NCI-H1417 (cell line): ENCODE measurements at regions not wholly inside any gene's neighbourhood (a gene's known extent, or its start where the extent isn't known, plus 50 kb on each side); places are given as distances from the start of the nearest gene placed in this dataset.
"Not testable (repeated sequence)": the region's sequence is repeated elsewhere in the genome, so short reads cannot be mapped to it uniquely, and the experiment has no call there.

ENCODE experiments used
- DNase-seq, 3 experiments: peaks; one replicate each; lab custom pipeline; 2025; lab: John Stamatoyannopoulos, UW

DNA sequence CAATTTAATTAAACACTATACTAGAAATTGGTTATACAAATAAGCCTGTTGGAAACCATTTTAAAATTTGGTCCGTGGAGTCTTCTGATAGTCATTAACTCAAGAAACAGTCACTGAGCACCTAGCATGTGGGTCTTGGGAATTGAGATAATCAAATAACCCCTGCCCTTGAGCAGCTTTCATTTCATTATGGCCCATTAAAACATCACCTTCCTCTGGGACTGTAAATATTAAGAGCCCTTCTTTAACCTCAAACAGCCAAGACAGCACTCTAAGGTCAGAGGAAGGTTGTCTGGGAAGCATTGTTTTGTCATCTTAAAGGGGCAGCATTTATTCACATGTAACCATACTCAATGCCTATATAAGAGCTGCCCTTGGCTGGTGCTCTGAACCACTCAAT lies 610.3 kb upstream of the USP24 start:
- DNase-seq, result no peak

DNA sequence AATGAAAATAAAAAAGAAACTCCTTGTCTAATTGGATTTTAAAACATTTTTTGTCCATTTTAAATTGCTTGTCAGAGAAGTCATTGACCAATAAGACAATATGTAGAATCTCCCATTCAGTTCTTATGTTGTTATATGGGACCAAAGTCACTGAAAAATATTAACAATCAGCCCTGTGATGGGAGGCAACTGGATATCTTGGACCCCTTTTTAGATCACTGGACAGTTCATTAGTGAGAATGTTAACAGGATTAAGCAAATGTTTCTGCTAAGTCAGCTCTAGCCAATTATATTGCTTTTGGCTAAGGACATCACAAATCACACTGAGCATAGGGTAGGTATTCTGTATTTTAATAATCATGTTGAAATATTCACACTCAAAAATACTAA lies 609.1 kb upstream of the USP24 start:
- DNase-seq, result no peak

DNA sequence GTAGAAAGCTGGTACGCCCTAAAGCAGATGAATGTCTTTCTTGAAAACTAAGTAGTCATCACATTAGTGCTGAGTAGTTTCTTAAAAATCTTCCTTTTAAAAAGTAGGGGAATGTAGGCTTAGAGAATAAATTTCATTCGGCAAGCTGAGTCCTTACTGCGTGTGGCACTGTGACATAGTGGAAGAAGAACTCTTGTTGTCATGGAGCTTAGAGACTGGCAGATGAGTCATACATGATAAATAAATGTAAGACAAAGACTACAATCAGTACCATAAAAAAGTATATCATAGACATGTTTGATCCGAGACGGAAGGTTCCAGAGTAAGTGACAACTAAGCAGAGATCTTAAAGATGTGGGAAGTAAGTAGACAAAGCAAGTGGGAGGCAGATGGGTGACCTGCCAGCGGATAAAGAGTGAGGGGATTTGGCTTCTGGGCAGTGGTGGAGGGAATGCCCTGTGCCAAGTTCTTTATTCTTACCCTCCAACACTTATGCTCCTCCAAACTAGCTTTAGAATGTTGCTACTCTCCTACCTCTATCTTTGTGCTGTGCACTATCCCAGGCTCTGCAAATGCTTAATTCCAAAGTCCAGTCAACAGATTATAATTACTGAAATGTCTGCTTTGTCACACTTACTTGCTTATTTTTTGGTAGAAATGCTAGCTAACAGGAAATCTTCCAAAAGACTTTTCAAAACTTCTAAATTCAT lies 608.5 kb upstream of the USP24 start:
- DNase-seq, result no peak

DNA sequence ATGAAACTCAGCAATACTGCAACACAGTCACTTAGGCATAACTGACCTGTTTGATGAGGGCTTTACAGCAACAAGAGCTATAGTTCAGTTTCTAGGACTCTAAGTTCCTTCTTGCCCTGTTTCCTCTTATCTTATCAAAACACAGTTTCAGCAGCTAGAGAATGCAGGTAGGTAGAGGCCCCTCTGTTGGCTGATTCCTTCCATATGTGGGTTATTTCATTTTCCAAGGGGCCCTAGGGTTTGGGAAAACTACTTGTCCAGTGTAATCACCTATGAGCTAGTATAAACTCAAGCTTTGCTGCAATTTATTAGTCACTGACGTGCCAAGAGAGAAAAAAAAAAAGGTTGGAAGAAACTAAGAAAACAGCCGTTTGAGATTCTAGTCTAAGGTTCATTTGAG lies 607.7 kb upstream of the USP24 start:
- no peak for DNase-seq

DNA sequence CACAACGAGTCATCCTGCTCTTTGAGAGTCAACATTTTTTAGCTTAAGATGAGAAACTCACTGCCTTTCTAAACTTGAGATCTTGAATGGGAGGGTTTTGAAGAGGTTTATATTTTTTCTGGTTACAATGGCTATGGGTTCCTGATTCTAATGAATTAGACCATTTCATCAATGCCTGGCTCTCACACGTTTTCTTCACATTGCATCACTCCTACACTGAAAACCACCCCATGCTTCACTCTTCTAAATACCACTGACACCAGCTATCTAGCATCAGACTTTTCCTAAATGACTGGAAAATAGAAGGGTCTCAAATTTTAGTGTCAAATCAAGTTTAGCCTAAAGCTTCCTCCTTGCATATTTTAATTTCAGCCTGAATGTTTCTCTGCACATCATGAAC lies 606.1 kb upstream of the USP24 start:
- no peak for DNase-seq

DNA sequence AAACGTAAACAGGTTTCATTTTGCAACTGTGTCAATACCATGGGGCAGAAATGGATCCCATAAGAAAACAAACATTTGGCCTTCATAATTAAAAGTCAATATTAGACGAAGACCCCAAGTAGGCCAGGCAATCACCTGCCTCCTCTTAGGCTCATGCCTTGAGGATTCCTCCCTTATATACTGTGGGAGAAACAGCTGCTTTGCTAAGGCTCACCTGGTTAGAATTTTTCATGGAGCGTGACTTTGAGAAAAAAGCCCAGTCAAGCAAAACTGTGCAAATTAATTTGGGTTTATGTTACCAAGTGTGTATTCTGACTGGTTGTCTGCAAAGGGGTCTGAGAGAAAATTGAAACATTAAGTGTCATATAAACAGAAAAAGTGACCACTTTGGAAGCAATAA lies 605.3 kb upstream of the USP24 start:
- DNase-seq, result peak; percentile 17 to 88 (median 78)

DNA sequence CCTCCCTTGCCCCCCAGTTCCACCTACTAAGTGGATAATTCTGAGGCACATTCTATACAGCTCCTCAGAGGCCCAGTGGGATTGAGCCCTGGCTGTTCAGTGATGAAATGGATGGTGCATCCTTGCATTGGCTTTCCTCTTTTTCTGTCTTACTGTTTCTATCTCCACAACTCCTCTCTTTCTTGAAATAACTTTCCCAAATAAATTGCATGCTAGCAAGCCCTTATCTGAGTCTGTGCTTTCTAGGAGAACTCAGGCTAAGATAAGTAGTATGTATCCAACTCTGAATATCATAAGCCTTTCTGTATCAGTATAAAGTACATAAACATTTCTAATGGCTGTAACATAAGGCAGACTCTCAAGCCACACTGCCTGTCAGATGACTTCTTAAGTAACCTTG lies 603.8 kb upstream of the USP24 start:
- no peak for DNase-seq

DNA sequence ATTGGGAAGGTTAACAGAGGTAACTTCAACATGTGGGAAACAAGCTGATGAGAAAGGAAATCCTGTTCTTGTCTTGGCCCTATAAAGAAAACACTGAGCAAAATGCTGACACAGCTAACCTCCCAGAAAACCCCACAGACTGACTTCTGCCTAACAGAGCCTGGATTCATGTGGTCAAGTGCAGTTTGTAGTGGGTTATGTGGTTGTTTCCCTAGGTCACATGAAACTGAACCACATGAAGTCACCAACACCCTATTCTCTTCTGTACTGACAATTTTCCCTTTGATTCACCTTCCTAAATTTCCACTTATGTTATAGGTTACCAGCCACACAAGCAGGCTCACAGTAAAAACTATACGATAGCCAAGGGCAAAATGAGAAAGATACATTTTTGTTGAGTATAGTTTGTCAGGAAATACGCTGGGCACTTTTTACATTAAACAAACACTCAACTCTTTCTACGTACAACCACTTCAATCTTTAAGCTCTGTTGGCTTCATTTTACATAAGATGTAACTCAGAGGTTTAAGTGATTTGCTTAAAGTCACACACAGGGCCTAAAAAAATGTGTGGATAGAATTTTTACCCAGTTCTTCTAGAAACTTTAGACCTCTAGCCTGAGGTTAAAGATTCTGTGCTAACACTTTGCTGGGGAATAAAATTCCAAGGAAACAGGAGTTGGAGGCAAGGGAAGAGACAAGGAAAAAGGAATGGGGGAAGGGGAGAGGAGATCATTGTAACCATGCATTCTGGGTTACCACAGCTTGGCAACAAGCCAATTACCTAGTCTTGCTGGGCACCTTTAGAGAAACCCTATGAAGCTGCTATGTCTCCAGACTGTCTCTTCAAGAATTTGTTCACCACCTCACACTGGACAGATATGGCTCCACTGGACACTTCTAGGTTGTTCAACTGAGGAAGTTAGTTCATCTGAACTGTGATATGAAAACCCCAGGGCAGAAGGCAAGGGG lies 601.6 kb upstream of the USP24 start:
- peak in 2 of 3 experiments; percentile 27 to 83 for DNase-seq

DNA sequence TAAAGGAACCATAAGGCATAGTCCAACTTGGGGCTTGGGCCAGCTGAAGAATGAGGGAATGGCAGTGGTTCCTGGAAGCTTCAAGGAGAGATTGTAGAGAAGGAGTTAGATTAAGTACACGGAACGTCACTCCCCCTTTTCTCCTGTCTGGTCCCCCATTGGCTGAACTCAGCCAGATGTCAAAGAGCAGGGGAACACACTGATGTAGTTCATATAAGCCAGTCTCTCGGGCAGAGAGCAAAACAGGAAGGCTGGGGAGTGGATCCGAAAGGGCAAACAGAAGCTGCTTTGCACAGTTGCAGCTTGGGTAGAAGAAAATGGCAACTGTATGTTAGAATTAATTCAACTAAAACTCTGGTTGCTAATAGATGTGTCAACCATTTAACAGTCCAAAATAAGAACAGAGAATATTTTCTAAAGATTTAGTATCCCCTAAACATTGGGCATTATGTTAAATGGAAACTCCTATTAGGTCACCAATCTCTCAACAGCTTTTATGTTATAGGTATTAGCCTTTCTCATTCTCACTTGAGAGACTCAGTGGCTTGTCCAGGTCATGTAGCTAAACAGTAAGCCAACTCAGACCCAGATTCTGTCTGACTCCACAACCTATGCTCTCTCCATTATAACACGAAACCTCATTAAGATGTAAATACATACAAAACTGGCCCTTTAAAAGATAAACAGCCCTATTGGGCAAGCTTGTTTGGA lies 600.7 kb upstream of the USP24 start:
- DNase-seq, result no peak

DNA sequence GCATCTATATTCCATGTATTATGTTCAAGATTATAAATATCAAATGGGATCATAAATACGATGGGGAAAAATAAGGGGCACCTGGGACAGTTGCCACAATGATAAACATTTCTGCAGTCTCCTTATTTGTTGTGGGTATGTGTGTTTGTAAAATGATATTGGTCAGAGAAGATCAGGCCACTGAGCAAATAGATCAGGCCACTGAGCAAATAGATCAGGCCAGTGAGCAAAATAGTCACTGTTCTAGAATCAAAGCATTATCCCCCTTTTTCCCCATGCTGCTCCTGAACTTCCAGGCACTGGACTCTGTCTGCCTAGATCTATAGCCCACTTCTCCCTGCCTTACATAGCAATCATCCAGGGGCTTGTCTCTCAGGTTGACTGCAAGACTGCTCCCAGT lies 599.8 kb upstream of the USP24 start:
- DNase-seq, result no peak

DNA sequence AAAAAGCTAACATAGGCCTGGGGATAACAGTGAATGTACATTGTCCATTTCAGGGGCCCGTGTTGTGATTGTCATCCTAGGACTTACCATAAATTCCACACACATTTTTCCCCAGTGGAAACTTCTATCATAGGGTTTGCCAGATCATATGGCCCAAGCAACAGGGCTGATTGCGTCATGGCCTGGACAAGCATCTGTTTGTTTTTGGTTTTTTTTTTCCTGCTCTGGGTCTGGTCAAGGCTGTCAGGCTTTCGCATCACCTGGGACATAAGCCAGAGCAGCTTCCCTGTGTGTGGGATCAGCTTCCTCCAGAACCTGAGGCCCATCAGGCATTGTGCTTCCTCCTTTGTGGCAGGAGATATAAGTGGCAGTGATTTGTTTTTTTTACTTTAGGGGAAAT lies 598.5 kb upstream of the USP24 start:
- no peak for DNase-seq

DNA sequence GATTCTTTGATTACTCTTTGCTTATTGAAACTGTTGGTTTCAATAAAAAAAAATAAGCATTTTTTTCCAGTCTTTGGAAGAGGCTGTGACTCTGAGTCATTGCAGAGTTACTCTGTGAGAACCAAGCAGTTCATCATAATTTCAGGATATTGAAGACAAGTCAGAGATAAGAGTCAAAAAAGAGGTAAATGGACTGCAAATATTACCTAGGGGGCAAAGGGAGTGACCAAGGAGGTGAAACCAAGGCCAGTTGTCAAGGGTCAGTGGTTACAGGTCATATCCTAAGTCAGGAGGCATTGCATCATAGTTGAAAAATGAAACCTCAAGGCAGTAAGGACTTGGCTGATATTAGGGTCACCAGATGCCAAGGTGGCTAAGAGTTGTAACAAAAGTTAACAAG lies 597.1 kb upstream of the USP24 start:
- no peak for DNase-seq

DNA sequence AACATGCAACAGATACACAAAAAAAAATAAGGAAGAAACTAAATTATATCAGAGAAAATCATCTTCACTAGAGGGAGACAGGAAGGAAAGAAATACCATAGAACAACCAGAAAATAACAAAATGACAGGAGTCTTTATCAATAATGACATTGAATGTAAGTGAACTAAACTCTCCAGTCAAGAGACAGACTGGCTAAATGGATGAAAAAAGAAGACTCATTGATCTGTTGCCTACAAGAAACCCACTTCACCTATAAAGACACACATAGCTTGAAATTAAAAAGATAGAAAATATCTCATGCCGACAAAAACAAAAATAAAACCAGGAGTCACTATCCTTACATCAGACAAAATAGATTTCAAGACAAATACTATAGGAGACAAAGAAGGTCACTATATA lies 593.1 kb upstream of the USP24 start:
- DNase-seq, result no peak

DNA sequence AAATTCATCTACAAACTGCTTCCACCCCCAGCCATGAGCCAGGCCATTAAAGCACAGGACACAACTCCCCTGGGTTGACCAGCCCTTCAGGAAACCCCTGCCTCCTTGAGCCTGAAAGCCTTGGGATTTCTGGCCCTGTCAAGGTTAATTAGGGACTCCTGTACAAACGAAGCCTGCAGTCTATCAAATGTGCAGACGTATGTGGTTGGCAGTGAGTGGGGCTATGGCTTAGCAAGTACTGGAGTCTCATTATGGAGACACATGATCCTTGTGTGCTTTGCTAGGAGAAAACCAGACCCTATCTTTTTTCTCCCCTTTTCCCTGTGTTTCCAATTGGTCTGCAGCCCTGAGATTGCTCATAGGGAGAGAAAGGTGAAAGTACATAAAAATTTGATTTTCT lies 588.3 kb upstream of the USP24 start:
- no peak for DNase-seq

DNA sequence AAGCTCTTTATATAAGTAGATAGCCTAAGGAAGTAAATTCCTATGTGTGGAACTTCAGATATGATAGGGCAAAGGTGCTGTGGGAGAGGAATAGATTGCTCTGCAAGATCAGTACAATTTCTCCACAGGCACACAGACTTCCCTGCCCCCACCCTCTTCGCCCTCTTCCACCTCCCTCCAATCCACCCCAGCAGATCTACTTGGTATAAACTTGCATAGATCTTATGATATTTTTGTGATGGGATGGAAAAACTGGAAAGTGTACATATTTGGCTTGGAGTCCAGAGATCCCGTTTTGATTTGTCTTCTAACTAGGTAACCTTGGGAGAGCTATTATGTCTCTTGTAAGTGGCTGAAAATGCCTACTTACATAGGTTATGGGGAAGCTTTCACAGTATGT lies 586.3 kb upstream of the USP24 start:
- no peak for DNase-seq

DNA sequence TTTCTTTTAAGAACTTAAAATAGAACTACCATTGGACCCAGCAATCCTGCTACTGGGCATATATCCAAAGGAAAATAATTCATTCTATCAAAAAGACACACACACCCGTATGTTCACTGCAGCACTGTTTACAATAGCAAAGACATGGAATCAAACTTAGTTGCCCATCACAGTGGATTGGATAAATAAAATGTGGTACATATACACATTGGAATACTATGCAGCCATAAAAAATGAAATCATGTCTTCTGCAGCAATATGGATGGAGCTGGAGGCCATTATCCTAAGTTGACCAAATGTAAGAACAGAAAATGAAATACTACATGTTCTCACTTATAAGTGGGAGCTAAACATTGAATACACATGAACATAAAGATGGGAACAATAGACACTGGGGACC lies 585.3 kb upstream of the USP24 start:
- no peak for DNase-seq

DNA sequence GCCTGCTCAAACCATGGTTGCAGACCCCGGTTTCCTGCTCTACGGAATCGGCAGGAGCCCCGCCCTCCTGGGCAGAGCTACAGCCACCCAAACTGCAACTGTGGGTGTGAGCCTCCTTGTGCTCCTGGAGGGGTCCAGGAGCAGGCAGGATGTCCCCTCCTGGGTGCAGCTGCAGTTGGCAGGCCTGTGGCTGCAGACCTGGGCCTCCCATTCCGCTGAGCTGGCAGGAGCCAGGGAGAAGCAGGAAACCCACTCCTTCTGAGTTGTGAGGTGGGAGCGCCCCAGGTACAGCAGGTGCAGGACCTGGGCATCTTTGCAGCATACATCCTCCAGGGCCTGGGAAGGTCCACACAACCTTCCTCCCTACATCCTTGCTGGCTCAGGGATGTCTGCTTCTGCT lies 578.7 kb upstream of the USP24 start:
- no peak for DNase-seq

DNA sequence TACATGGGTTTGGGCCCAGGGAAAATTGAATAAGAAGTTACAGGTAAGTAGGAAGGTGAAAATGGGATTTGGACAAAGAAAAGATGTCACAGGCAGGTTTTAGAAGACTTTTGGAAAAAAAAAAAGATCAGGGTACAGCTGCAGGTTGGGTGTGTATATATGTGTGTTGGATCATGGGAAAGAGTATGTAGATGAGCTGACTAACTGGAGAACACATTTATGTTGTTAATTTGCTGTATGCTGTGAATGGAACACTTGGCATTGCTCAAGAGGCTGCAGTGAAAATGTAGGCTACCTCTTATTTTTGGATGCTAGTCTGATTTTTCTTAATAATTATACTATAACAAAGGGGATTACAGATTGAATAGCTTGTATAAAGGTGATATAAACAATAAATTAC lies 577.7 kb upstream of the USP24 start:
- DNase-seq, result no peak

DNA sequence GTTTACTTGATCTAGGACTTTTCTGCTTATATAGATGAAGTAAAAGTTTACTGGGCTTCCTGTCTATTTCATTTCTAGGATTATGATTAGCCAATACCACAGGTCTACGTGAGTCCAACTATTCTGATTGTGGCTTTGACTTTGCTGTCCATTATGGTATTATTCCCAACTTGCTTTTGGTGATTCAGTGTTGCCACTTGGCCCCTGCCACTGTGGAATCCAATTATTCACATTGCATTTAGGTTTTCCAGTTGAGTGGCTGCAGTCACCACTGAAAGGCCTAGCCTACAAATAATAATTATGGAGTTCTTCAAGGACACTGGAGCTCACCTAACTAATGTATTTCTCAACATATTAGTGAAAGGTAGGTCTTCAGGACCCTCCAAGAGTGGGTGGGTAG lies 574.3 kb upstream of the USP24 start:
- no peak for DNase-seq

DNA sequence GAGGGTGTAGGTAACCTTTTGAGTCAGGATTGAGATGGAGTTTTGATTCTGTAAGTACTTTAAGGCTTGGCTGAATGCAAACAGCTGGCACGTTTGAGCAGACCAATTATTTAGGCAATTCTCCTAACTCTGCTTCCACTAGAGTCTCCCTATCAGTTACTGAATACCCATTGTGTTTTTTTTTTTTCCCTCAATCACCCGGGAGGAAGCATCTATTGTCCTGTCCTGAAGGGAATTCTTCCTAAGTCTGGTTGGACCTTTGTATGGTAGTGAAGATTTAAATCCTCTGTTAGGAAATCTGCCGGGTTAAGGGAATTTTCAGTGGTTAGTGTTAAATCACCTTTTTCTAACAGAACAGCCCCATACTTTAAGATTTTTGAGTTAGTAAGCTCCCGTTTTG lies 571.2 kb upstream of the USP24 start:
- peak in 1 of 3 experiments; percentile 37 for DNase-seq

DNA sequence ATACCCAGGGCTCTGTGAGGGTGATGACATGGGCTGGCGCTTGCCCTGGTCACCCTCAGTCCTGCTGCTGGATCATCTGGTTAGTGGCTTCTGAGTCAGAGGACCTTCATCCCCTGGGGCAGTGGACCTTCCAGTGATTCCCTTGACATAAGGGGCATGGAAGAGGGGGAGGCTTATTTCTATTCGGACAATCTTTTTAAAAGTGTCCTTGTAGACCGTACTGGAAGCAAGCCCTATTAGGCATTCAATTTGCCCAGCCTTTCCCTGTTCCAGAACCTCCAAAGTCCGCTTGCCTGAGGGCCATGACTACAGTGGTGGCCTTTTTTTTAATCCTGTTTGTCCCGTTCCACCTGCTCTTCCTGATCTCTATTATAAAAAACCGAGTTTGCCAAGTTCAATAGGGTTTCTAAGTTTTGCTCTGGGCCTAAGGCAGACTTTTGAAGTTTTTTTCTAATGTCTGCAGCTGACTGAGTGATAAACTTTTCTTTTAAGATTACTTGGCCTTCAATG lies 569.8 kb upstream of the USP24 start:
- not testable (repeated sequence) for DNase-seq

DNA sequence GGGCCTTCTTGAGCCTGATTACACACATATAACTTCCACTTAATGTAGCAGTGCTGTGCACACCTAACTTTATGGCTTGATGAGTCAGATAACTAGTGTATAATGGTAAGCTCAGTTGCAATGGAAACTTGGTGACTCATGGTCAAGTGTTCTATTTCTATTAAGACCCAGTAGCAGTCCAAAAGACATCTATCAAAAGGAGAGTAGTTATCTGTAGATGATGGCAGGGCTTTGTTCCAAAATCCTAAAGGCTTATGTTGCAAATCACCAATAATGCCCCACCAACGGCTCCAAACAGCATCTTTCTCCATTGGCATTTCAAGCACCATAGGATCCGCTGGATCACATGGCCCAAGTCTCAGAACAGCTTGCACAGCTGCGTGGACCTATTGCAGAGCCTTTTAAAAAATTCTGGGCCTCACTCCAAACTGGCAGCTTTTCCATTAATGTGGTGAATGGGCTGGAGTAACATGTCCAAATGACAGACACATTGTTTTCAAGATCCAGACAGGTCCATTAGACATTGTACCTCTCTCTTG lies 566.8 kb upstream of the USP24 start:
- no peak for DNase-seq
